Suprapubic skin (tissue), 4 donors: ENCODE measurements at regions not wholly inside any gene's neighbourhood (a gene's known extent, or its start where the extent isn't known, plus 50 kb on each side); places are given as distances from the start of the nearest gene placed in this dataset.
A peak's percentile ranks its signal among the peaks of the same experiment; 100 is the strongest.

Source experiments
- DNase-seq, 2 donors: peaks; one replicate each; pipeline ENCODE4 v3.0.0-alpha.2; 2019; ENCODE audit warnings: low spot score in 2 of 2
- H3K27ac ChIP-seq: fragments of 200-600 bp; sonication (generic); one replicate; pipeline ENCODE4 v1.5.1; 2019
- H3K27me3 ChIP-seq: fragments of 200-600 bp; sonication (generic); one replicate; pipeline ENCODE4 v1.5.1; 2019
- H3K36me3 ChIP-seq: fragments of 200-600 bp; sonication (generic); one replicate; pipeline ENCODE4 v1.5.1; 2019
- H3K4me1 ChIP-seq: fragments of 200-600 bp; sonication (generic); one replicate; pipeline ENCODE4 v1.5.1; 2019
- H3K4me3 ChIP-seq: fragments of 200-600 bp; sonication (generic); one replicate; pipeline ENCODE4 v1.5.1; 2019; ENCODE audit warnings: mild to moderate bottlenecking
- H3K9me3 ChIP-seq: fragments of 200-600 bp; sonication (generic); one replicate; pipeline ENCODE4 v1.5.1; 2019
- EP300 ChIP-seq: sonication (generic); formaldehyde crosslinking; IDR thresholded peaks from one replicate; pipeline ENCODE4 v1.6.1; 2017; ENCODE audit warnings: antibody characterized with exemption
- POLR2A ChIP-seq, 2 donors: fragments of 450-650 bp; IDR thresholded peaks; one replicate each; pipeline ENCODE4 v1.6.1; 2017; ENCODE audit warnings: antibody characterized with exemption in 2 of 2, mild to moderate bottlenecking in 2 of 2, moderate library complexity in 2 of 2
- POLR2AphosphoS5 ChIP-seq, 3 donors: sonication (generic); formaldehyde crosslinking; IDR thresholded peaks; one replicate each; pipeline ENCODE4 v1.6.1; 2017; ENCODE audit warnings: antibody characterized with exemption in 3 of 3
- WGBS: methylation state at CpG from one replicate; pipeline ENCODE4 v1.1.5; 2018; 5-methylcytosine and 5-hydroxymethylcytosine counted together
- TF ChIP-seq, protein P1 (sequence below), 2 donors: fragments of 200-600 bp in 1 of 2; fragments of 450-650 bp in 1 of 2; sonication (generic) in 1 of 2; IDR thresholded peaks; one replicate each; pipeline ENCODE4 v1.5.1; 2016 to 2019; ENCODE audit warnings: antibody characterized with exemption in 2 of 2, mild to moderate bottlenecking in 1 of 2, moderate library complexity in 1 of 2

DNA sequence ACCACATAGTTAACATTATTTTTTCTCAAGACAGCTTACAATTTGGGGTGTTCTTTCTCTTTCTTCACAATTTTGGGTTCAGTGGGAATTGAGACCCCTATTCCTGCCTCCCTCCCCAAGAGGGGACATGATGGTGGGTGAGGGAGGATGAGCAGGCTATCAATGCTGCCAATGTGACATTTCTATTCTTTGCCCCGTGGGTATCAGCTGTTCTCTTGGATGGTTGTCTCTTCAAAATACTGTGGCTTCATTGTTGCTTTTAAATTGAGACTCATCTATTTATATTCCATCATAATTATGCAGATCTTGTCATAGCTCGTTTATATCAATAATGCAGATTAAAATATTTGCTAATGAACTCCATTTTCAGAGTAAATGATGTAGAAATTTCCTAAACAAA lies 56.5 kb upstream of the ANO4 start:
- no peak for DNase-seq
- 39% methylated on average over 2 of the region's 2 CpGs for WGBS

DNA sequence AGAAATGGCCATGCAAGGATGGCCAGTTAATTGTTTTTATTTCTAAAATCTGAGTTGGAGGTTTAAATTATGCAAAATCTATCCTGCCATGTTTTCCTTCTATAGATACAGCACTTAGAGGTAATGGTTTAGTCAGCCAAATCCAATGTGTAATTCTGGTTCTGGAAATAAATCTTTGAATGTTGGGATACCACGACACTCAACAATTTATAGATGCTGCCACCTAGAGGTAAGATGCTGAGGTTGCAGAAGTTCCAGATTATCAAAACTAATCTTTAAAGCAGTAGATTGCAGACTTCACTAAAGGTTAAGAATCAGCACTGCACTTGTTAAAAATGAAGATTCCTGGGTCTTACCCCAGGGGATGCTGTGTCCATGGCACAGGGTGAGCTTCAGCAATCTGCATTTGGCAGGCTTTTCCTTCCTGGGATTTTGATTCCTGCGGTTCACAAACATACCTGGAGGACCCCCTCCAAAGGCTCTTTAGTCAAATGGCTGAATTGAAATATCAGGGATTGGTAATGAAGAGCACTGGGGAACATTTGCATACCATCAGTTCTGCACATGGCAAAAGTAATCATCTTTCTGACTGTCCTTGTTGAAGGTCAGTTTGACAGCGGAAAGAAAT lies 53.4 kb upstream of the ANO4 start:
- 53% methylated on average over 3 of the region's 3 CpGs for WGBS
- Histone ChIP-seq H3K36me3 (no peaks in the 10 kb centered on the region), H3K27me3 (peaks cover 4% of the 10 kb centered on the region), H3K4me3 (no peak overlapping the region), H3K4me1 (no peaks in the 10 kb centered on the region), H3K9me3 (no peaks in the 10 kb centered on the region), H3K27ac (no peak overlapping the region)
- TF ChIP-seq POLR2A (IDR thresholded peaks at IDR 0.05) (no peak), POLR2AphosphoS5 (IDR thresholded peaks at IDR 0.05) (no peak), EP300 (no peak)
- TF ChIP-seq, protein P1, sequence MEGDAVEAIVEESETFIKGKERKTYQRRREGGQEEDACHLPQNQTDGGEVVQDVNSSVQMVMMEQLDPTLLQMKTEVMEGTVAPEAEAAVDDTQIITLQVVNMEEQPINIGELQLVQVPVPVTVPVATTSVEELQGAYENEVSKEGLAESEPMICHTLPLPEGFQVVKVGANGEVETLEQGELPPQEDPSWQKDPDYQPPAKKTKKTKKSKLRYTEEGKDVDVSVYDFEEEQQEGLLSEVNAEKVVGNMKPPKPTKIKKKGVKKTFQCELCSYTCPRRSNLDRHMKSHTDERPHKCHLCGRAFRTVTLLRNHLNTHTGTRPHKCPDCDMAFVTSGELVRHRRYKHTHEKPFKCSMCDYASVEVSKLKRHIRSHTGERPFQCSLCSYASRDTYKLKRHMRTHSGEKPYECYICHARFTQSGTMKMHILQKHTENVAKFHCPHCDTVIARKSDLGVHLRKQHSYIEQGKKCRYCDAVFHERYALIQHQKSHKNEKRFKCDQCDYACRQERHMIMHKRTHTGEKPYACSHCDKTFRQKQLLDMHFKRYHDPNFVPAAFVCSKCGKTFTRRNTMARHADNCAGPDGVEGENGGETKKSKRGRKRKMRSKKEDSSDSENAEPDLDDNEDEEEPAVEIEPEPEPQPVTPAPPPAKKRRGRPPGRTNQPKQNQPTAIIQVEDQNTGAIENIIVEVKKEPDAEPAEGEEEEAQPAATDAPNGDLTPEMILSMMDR (IDR thresholded peaks at IDR 0.05): peak in 1 of 2 donors; percentile 48
- no peak for DNase-seq

More for the DNA sequence above, 56.5 kb upstream of the ANO4 start:
- TF ChIP-seq EP300 (no peak), POLR2A (IDR thresholded peaks at IDR 0.05) (no peak), POLR2AphosphoS5 (IDR thresholded peaks at IDR 0.05) (no peak)
- TF ChIP-seq, protein P1 (IDR thresholded peaks at IDR 0.05): no peak
- Histone ChIP-seq H3K36me3 (no peaks in the 10 kb centered on the region), H3K9me3 (no peaks in the 10 kb centered on the region), H3K4me1 (no peaks in the 10 kb centered on the region), H3K27ac (no peak overlapping the region), H3K27me3 (peaks cover 19% of the 10 kb centered on the region), H3K4me3 (no peak overlapping the region)

DNA sequence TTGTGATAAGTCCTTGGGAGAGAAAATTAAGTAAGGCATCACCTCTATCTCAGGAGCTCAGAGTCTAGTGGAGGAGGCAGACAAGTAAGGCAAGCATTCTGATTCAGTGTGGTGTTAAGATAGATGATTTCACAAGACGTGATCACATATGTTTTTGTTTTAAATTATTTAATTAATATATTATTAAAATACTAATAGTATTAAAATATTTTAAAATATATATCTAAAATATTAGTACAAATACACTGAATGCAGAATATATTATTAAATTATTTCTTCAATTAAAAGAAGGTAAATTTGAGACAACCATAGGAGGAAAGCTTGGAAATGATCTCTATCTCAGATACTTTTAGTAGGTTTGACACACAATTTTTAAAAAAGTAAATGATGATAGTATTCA lies 51.5 kb upstream of the ANO4 start:
- Histone ChIP-seq H3K4me1 (no peaks in the 10 kb centered on the region), H3K27me3 (no peaks in the 10 kb centered on the region), H3K27ac (no peak overlapping the region), H3K4me3 (no peak overlapping the region), H3K36me3 (no peaks in the 10 kb centered on the region), H3K9me3 (no peaks in the 10 kb centered on the region)
- WGBS: 75% methylated on average over 1 of the region's 1 CpG
- no peak for DNase-seq
- TF ChIP-seq POLR2A (IDR thresholded peaks at IDR 0.05): no peak
- TF ChIP-seq POLR2AphosphoS5 (IDR thresholded peaks at IDR 0.05): no peak
- no peak for TF ChIP-seq EP300
- TF ChIP-seq, protein P1 (IDR thresholded peaks at IDR 0.05): no peak
